Epidermal melanocyte (primary cell): ENCODE measurements at regions not wholly inside any gene's neighbourhood (a gene's known extent, or its start where the extent isn't known, plus 50 kb on each side); places are given as distances from the start of the nearest gene placed in this dataset.

ENCODE experiments used
- DNase-seq: peaks from one replicate; pipeline ENCODE4 v3.0.0; 2011; ENCODE audit warnings: low spot score; ENCODE audit not compliant: insufficient read length

GRCh38 chr1:72670902-72671301 is 388.6 kb upstream of the NEGR1 start:
- no peak for DNase-seq

- DNase-seq = no peak
These were observed 380.6 kb upstream of the NEGR1 start for GRCh38 chr1:72662918-72663317.

- DNase-seq = no peak
These were observed 368.6 kb upstream of the NEGR1 start for GRCh38 chr1:72650843-72651435.

GRCh38 chr1:72649991-72650390 is 367.7 kb upstream of the NEGR1 start:
- DNase-seq = no peak

GRCh38 chr1:72649211-72649888 is 367.0 kb upstream of the NEGR1 start:
- no peak for DNase-seq

GRCh38 chr1:72648465-72648864 is 366.1 kb upstream of the NEGR1 start:
- no peak for DNase-seq

GRCh38 chr1:72643142-72643541 is 360.8 kb upstream of the NEGR1 start:
- DNase-seq = no peak

- DNase-seq = no peak
These were observed 355.3 kb upstream of the NEGR1 start for GRCh38 chr1:72637593-72637992.

- DNase-seq = no peak
These were observed 354.3 kb upstream of the NEGR1 start for GRCh38 chr1:72636631-72637030.

- no peak for DNase-seq
These were observed 353.4 kb upstream of the NEGR1 start for GRCh38 chr1:72635719-72636118.

- DNase-seq = no peak
These were observed 352.6 kb upstream of the NEGR1 start for GRCh38 chr1:72634946-72635345.

- DNase-seq = no peak
These were observed 349.1 kb upstream of the NEGR1 start for GRCh38 chr1:72631449-72631848.

- peak; percentile 28 for DNase-seq
These were observed 341.0 kb upstream of the NEGR1 start for GRCh38 chr1:72623299-72623708.

GRCh38 chr1:72620453-72620852 is 338.1 kb upstream of the NEGR1 start:
- DNase-seq = no peak

- no peak for DNase-seq
These were observed 324.0 kb upstream of the NEGR1 start for GRCh38 chr1:72606216-72606810.

GRCh38 chr1:72601035-72601674 is 318.8 kb upstream of the NEGR1 start:
- no peak for DNase-seq

- no peak for DNase-seq
These were observed 303.8 kb upstream of the NEGR1 start for GRCh38 chr1:72586023-72586685.

GRCh38 chr1:72579629-72580028 is 297.3 kb upstream of the NEGR1 start:
- no peak for DNase-seq

- DNase-seq = no peak
These were observed 288.5 kb upstream of the NEGR1 start for GRCh38 chr1:72570815-72571214.

GRCh38 chr1:72568113-72568512 is 285.8 kb upstream of the NEGR1 start:
- DNase-seq = no peak

- no peak for DNase-seq
These were observed 285.2 kb upstream of the NEGR1 start for GRCh38 chr1:72567521-72567920.

- no peak for DNase-seq
These were observed 282.4 kb upstream of the NEGR1 start for GRCh38 chr1:72564749-72565148.
